ENCODE measurements at regions not wholly inside any gene's neighbourhood (a gene's known extent, or its start where the extent isn't known, plus 50 kb on each side); places are given as distances from the start of the nearest gene placed in this dataset.

DNA sequence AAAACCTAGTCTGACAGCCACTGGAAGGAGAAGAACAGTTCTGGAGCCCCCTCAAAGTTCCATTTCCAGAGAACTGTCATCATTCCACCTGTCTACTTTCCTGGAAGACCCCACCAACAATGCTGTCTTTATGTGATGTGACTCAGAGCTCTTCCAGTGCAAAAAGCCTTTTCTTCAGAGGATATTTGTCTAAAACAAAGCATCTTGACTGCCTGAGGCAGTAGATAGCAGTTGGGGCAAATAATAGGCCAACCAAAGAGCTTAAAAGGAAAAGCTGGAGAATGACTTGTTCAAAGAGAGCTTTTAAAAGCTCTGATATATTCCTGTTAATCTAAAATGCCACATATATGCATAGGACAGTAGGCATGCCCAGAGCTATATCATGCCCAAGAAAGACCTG is 62.6 kb downstream of the MIS18A start:
- no peaks in the 10 kb centered on the region for H3K4me1 Mint-ChIP-seq (ENCODE audit: low read depth)
- CTCF ChIA-PET: no interaction called here
- POLR2A ChIA-PET: no interaction called here
- H3K27me3 Mint-ChIP-seq: peaks cover 15% of the 10 kb centered on the region
- no peak for DNase-seq
- H3K36me3 Mint-ChIP-seq: no peaks in the 10 kb centered on the region
- no peaks in the 10 kb centered on the region for H3K9me3 Mint-ChIP-seq
- no peak overlapping the region for H3K27ac Mint-ChIP-seq
- no peak overlapping the region for H3K4me3 Mint-ChIP-seq
- intact Hi-C loops (cut with micrococcal nuclease): no loop called here

DNA sequence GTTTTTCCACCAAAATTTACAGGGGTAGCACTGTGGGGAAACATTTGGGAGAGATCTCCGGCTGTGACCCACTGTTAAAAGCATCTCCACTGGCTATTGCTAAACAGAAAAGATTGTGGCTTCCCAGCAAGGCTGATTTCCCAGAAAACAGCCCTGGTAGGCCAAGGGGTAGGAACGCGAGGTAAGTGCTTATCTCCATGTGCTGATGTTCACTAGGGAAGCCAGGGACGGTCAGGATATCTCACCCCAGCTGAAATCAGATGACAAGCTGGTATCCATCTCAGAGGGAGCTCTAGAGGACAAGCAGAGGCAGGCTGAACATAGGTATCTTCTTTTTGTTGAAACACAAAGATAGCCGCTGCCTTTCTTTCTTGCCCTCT is 63.6 kb downstream of the MIS18A start:
- CTCF ChIA-PET: no interaction called here
- no peaks in the 10 kb centered on the region for H3K9me3 Mint-ChIP-seq
- H3K27ac Mint-ChIP-seq: no peak overlapping the region
- H3K4me1 Mint-ChIP-seq (ENCODE audit: low read depth): no peaks in the 10 kb centered on the region
- peaks cover 15% of the 10 kb centered on the region for H3K27me3 Mint-ChIP-seq
- intact Hi-C loops (cut with micrococcal nuclease): no loop called here
- no peak overlapping the region for H3K4me3 Mint-ChIP-seq
- no peaks in the 10 kb centered on the region for H3K36me3 Mint-ChIP-seq
- no peak for DNase-seq
- POLR2A ChIA-PET: no interaction called here

DNA sequence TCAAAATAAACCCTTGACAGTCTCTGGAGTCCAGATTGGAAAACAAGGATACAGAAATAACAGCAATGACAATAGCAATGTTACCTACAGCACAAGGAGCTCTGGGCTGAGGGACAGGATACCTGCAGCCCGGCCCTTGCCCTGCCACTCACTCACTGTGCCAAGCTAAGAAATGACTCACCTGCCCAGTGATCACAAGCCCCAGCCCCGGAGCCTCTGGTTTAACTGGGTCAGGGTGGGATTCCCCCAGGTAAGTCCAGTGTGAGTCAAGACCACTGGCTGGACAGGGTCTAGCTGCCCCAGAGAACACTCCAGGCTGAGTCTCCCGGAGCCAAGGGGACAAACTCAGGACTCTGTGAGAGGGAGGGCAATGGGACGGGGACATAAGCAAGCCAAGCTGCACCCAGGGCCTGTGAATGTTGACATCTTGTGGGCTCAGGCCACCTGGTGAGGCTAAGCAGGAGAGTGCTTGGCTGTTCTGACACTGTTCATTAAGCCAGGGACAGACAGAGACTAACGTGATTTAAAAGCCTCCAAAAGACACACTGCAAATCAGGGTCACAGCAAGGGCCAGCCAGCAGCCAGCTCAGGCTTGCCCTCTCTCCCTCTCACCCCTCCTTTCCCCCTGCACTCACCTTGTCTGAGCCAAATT is 64.1 kb downstream of the MIS18A start:
- Mint-ChIP-seq H3K36me3 (no peaks in the 10 kb centered on the region), H3K27me3 (peaks cover 15% of the 10 kb centered on the region), H3K27ac (no peak overlapping the region), H3K4me3 (no peak overlapping the region), H3K9me3 (no peaks in the 10 kb centered on the region), H3K4me1 (ENCODE audit: low read depth) (no peaks in the 10 kb centered on the region)
- ChIA-PET CTCF (no interaction called here), POLR2A (no interaction called here)
- intact Hi-C loops (cut with micrococcal nuclease): no loop called here
- no peak for DNase-seq

DNA sequence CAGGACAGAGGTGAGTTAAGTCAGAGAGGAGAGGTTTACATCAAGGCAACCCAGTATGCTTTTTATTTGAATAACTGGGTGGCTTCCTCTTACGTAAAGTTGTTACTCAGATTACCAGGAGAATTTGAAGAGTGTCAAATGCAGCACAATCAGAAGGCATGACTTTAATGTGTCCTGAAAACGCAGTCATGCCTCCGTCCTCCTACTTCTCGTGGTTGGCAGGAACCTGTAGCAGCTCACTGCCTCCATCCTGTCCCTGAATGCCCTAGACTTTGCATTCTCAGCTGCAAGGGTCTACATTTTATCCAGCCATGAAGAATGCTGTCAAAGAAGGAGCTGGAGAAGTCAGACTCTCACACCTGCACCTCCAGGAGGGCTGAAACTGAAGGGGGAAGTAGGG is 66.7 kb downstream of the MIS18A start:
- Mint-ChIP-seq H3K27me3 (peaks cover 7% of the 10 kb centered on the region), H3K9me3 (no peaks in the 10 kb centered on the region), H3K27ac (no peak overlapping the region), H3K36me3 (no peaks in the 10 kb centered on the region), H3K4me3 (no peak overlapping the region), H3K4me1 (ENCODE audit: low read depth) (no peaks in the 10 kb centered on the region)
- ChIA-PET POLR2A (no interaction called here), CTCF (no interaction called here)
- DNase-seq: no peak
- intact Hi-C loops (cut with micrococcal nuclease): no loop called here

DNA sequence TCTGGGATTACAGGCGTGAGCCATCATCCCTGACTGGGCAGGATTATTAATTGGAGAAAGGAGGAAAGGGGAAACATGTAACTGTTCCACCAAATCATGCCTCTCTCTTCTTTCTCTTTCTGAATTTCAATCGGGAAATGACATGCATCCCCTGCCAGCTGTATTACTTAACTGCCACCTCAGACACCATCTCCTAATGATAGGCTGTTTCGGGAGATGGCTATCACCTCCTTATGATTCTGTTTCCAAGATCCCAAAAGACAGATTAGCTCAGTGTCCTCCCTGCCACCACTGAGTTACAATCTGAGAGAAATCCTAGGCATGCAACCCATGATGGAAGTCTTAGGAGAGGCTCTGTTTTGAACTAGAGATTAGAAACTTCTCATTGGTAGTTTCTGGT is 67.5 kb downstream of the MIS18A start:
- ChIA-PET CTCF (no interaction called here), POLR2A (no interaction called here)
- Mint-ChIP-seq H3K27me3 (peaks cover 5% of the 10 kb centered on the region), H3K36me3 (no peaks in the 10 kb centered on the region), H3K9me3 (no peaks in the 10 kb centered on the region), H3K4me1 (ENCODE audit: low read depth) (no peaks in the 10 kb centered on the region), H3K27ac (no peak overlapping the region), H3K4me3 (no peak overlapping the region)
- no peak for DNase-seq
- intact Hi-C loops (cut with micrococcal nuclease): no loop called here

DNA sequence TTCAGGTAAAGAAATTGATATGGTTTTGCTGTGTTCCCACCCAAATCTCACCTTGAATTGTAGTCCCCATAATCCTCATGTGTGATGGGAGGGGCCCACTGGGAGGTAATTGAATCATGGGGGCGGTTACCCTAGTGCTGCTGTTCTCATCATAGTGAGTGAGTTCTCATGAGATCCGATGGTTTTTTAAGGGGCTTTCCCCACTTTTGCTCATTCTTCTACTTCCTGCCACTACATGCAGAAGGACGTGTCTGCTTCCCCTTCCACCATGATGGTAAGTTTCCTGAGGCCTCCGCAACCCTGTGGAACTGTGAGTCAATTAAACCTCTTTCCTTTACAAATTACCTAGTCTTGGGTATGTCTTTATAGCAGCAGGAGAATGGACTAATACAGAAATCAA is 69.3 kb downstream of the MIS18A start:
- CTCF ChIA-PET: no interaction called here
- no peak overlapping the region for H3K27ac Mint-ChIP-seq

DNA sequence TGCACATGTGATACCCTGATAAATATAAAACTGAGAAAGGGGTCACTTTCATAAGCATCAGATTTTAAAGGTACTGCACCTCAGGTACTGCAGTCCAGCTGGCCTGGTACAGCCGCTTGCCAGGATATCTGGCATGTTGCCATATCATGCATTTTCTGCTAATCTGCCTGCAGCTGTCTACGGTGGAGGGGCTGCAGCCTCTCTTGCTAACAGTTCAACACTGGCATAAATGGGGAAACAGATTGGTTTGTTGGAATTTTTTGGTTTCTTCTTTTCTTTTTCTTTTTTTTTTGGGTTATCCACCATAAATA is 71.5 kb downstream of the MIS18A start:
- Mint-ChIP-seq H3K27me3 (no peaks in the 10 kb centered on the region), H3K9me3 (no peaks in the 10 kb centered on the region), H3K4me1 (ENCODE audit: low read depth) (no peaks in the 10 kb centered on the region), H3K27ac (no peak overlapping the region), H3K36me3 (no peaks in the 10 kb centered on the region), H3K4me3 (no peak overlapping the region)
- ChIA-PET POLR2A (no interaction called here), CTCF (no interaction called here)
- no peak for DNase-seq
- intact Hi-C loops (cut with micrococcal nuclease): no loop called here

More for the DNA sequence above, 69.3 kb downstream of the MIS18A start:
- peaks cover 4% of the 10 kb centered on the region for H3K27me3 Mint-ChIP-seq
- intact Hi-C loops (cut with micrococcal nuclease): no loop called here
- no peak for DNase-seq
- POLR2A ChIA-PET: no interaction called here
- H3K36me3 Mint-ChIP-seq: no peaks in the 10 kb centered on the region
- no peaks in the 10 kb centered on the region for H3K4me1 Mint-ChIP-seq (ENCODE audit: low read depth)
- no peaks in the 10 kb centered on the region for H3K9me3 Mint-ChIP-seq
- no peak overlapping the region for H3K4me3 Mint-ChIP-seq

DNA sequence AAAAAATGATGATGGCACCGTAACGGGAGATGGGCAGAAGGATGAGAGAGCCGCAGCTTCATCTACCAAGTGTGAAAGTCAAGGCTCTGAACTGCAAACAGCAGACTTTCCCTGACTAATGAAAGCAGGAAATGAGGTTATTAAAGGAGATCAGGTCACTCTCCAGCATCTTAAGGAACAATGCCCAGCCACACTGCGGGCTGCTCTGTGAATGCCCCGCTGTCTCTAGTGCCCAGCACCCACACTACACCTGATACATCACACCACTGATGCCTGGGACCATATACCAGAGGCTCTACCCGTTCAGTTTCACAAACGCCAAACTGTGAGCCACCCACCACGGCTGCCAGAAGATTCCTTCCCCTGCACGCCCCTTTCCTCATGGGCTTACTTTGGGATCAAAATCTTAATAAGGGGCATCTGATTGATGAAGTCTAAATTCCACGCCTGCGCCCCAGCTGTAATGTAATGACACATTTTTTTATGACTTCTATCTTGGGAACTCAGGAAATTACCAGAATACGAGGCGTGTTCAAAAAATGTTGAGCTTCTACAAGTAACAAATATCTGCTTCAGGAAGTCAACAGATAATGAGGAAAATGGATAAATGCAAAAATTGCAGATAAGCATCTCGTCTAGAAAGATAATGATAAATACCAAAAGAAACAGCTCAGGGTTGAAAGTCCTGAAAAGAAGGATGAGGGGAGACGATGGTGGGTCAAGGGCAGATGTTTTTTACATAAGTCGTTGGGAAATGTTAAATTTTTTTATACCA is 72.0 kb downstream of the MIS18A start:
- Mint-ChIP-seq H3K27me3 (no peaks in the 10 kb centered on the region), H3K4me1 (ENCODE audit: low read depth) (no peaks in the 10 kb centered on the region), H3K4me3 (no peak overlapping the region), H3K27ac (no peak overlapping the region), H3K36me3 (no peaks in the 10 kb centered on the region), H3K9me3 (no peaks in the 10 kb centered on the region)
- ChIA-PET CTCF (interaction anchor here (0.6 kb wide), 1 partner anchor 381 kb away, joined by 4 read pairs; no protein-coding TSS in a partner anchor), POLR2A (no interaction called here)
- intact Hi-C loops (cut with micrococcal nuclease): no loop called here
- no peak for DNase-seq

DNA sequence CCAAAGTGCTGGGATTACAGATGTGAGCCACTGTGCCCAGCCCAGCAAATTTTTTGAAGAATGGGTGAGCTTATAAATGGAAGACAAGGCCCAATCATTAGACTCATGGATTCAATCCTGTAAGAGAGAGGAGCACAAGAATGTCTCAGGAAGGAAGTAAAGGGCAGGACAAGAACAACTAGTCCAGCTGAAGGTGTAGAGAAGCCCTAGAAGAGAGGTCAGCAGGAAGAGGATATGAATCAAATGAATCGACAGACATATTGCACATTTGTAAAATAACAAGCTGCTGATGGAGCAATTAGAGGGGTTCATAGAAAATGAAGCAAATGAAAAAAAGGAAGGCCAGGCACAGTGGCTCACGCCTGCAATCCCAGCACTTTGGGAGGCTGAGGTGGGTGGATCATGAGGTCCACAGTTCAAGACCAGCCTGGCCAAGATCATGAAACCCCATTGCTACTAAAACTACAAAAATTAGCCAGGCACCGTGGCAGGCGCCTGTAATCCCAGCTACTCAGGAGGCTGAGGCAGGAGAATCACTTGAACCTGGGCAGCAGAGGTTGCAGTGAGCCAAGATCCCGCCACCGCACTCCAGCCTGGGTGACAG is 74.9 kb downstream of the MIS18A start:
- no peak overlapping the region for H3K27ac Mint-ChIP-seq
- no peak for DNase-seq
- H3K27me3 Mint-ChIP-seq: no peaks in the 10 kb centered on the region
- CTCF ChIA-PET: no interaction called here
- H3K36me3 Mint-ChIP-seq: no peaks in the 10 kb centered on the region
- intact Hi-C loops (cut with micrococcal nuclease): no loop called here
- POLR2A ChIA-PET: no interaction called here
- H3K9me3 Mint-ChIP-seq: no peaks in the 10 kb centered on the region
- no peaks in the 10 kb centered on the region for H3K4me1 Mint-ChIP-seq (ENCODE audit: low read depth)
- no peak overlapping the region for H3K4me3 Mint-ChIP-seq

DNA sequence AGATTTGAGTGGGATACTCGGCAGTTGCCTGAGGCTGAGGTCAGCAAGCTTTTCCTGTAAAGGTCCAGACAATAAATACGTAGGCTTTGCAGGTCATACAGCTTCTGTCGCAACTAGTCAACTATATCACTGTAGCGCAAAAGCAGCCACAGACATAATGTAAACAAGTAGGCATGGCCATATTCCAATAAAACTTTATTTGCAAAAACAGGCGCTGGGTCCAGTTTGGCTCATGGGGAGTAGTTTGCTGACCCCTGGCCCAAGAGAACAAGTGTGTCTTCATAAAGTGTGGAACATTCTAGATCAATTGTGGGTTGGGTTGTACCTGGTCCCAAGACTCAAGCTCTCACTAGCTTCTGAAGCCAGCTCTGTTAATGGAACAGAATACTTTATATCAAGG is 78.8 kb downstream of the MIS18A start:
- Mint-ChIP-seq H3K27me3 (no peaks in the 10 kb centered on the region), H3K9me3 (no peaks in the 10 kb centered on the region), H3K36me3 (no peaks in the 10 kb centered on the region), H3K4me1 (ENCODE audit: low read depth) (no peaks in the 10 kb centered on the region), H3K27ac (no peak overlapping the region), H3K4me3 (no peak overlapping the region)
- ChIA-PET POLR2A (no interaction called here), CTCF (no interaction called here)
- intact Hi-C loops (cut with micrococcal nuclease): no loop called here
- no peak for DNase-seq

DNA sequence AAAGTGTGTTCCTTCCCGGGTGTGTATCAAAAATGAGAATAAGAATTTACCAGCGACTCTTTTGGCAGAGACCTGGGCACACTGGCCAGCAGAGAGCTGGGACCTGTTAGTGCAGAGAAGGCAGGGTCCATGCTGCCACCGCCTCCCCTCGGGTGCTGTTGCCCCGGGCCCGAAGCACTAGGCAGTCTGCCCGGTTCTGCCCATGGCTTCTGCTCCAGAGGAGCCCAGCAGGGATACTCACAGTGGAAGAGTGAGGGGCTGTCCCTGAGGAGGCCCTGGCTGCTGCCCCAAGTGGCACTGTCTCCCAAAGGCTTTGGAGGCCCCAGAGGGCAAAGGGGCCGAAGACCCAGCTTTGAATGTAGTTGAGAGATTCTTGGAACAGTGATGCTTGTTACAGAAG is 80.5 kb downstream of the MIS18A start:
- ChIA-PET CTCF (no interaction called here), POLR2A (no interaction called here)
- Mint-ChIP-seq H3K4me1 (ENCODE audit: low read depth) (no peaks in the 10 kb centered on the region), H3K36me3 (no peaks in the 10 kb centered on the region), H3K9me3 (no peaks in the 10 kb centered on the region), H3K27me3 (no peaks in the 10 kb centered on the region), H3K27ac (no peak overlapping the region), H3K4me3 (no peak overlapping the region)
- intact Hi-C loops (cut with micrococcal nuclease): no loop called here
- no peak for DNase-seq

DNA sequence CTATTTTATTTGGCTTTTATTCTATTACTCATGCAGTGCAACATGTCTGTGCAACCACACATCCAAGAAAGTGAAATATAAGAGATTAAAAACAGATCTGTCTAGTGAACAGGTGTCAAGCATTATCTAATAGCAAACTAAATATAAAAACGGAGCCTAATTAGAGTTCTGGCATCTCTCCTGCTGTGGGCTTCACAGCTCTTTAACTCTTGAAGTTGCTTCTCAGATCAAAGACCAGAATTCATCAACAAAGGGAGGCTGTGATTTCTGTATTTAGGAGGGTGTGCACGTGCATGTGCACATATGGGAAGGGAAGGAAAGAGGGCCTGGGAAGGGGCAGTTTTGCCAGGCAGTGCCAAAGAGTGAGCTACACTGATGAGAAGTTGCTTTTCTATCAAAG is 81.0 kb downstream of the MIS18A start:
- no peak for DNase-seq
- Mint-ChIP-seq H3K4me3 (no peak overlapping the region), H3K9me3 (no peaks in the 10 kb centered on the region), H3K36me3 (no peaks in the 10 kb centered on the region), H3K27me3 (no peaks in the 10 kb centered on the region), H3K4me1 (ENCODE audit: low read depth) (no peaks in the 10 kb centered on the region), H3K27ac (no peak overlapping the region)
- CTCF ChIA-PET: no interaction called here
- POLR2A ChIA-PET: no interaction called here
- intact Hi-C loops (cut with micrococcal nuclease): no loop called here

DNA sequence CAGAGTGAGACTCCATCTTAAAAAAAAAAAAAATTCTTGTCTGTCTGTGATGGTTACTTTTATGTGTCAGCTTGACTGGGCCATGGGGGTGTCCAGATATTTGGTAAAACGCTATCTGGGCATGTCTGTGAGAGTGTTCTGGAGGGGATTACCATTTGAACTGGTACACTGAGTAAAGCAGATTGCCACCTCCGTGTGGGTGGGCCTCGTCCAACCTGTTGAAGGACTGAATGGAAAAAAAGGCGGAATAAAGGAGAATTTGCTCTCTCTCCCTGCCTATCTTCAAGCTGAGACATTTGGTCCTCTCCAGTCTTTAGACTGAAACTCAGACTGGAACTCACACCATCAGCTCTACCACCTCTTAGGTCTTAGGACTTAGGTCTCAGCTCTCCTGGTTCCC is 82.8 kb downstream of the MIS18A start:
- Mint-ChIP-seq H3K4me3 (no peak overlapping the region), H3K4me1 (ENCODE audit: low read depth) (no peaks in the 10 kb centered on the region), H3K27me3 (peaks cover 3% of the 10 kb centered on the region), H3K9me3 (no peaks in the 10 kb centered on the region), H3K27ac (no peak overlapping the region), H3K36me3 (no peaks in the 10 kb centered on the region)
- intact Hi-C loops (cut with micrococcal nuclease): no loop called here
- CTCF ChIA-PET: interaction anchor here (0.9 kb wide), 1 partner anchor 330 kb away, joined by 3 read pairs; no protein-coding TSS in a partner anchor
- no peak for DNase-seq
- POLR2A ChIA-PET: no interaction called here
